Astrocyte of the cerebellum (primary cell): ENCODE measurements at regions not wholly inside any gene's neighbourhood (a gene's known extent, or its start where the extent isn't known, plus 50 kb on each side); places are given as distances from the start of the nearest gene placed in this dataset.

ENCODE experiments used
- DNase-seq: peaks from one replicate; pipeline ENCODE4 v3.0.0-alpha.2; 2011; ENCODE audit warnings: low read depth
- H3K4me3 ChIP-seq: 2 replicates; pipeline ENCODE4 v1.5.1; 2011; ENCODE audit warnings: mild to moderate bottlenecking, low read depth, low read length, moderate library complexity
- in situ Hi-C: cut with HindIII; loops from 2 replicates; pipeline ENCODE4 v1.10.0; 2017; ENCODE audit warnings: low sequenced_read_pairs
- TF ChIP-seq, protein P1 (sequence below): IDR thresholded peaks from 2 replicates; pipeline ENCODE4 v1.5.1; 2012; ENCODE audit warnings: low read length, low read depth, moderate library complexity, mild to moderate bottlenecking; ENCODE audit errors: missing control alignments

- in situ Hi-C loops, result no loop called here
- no peak overlapping the region for H3K4me3 ChIP-seq
- no peak for DNase-seq
- TF ChIP-seq, protein P1, sequence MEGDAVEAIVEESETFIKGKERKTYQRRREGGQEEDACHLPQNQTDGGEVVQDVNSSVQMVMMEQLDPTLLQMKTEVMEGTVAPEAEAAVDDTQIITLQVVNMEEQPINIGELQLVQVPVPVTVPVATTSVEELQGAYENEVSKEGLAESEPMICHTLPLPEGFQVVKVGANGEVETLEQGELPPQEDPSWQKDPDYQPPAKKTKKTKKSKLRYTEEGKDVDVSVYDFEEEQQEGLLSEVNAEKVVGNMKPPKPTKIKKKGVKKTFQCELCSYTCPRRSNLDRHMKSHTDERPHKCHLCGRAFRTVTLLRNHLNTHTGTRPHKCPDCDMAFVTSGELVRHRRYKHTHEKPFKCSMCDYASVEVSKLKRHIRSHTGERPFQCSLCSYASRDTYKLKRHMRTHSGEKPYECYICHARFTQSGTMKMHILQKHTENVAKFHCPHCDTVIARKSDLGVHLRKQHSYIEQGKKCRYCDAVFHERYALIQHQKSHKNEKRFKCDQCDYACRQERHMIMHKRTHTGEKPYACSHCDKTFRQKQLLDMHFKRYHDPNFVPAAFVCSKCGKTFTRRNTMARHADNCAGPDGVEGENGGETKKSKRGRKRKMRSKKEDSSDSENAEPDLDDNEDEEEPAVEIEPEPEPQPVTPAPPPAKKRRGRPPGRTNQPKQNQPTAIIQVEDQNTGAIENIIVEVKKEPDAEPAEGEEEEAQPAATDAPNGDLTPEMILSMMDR, result no peak
These were observed 147.7 kb upstream of the NPVF start for GRCh38 chr7:25375805-25376600.

GRCh38 chr7:25379351-25380300 lies 151.3 kb upstream of the NPVF start:
- H3K4me3 ChIP-seq, result no peak overlapping the region
- in situ Hi-C loops, result no loop called here
- TF ChIP-seq, protein P1, result no peak
- DNase-seq, result no peak

DNA sequence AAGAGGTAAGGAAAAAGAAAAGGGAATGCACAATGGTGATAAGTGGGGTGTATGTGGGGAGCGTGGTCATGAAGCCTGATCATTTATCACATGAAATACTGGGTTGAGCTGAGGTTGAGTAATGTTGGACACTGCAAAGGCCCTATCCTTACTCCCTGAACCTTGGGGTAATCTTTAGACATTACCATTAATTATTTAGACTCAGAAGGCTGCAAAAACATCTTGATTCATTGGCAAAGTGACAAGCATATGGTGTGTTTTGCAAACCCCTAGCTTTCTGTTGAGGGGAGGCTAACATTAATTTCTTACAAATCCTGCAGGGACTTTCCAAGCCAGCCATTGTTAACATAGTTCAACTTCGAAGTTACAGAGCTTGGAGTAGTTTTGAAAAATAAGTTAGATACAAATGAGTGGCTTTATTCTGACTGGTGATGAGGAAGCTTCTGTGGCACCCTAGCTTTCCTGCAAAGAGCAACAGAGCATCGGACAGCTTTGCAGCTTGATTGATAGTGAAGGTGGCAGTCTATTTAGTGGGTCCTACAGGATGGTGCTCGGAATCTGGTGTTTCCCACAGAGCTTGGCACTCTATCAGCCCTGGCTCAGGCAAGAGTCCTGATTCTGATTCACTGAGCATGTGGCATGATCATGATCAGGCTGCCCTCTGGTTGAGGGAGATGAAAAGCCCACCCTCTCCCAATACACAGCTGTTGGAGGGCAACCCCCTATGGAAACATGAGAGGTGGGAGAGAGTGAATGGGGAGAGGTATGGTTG lies 153.7 kb upstream of the NPVF start:
- no peak overlapping the region for H3K4me3 ChIP-seq
- in situ Hi-C loops, result no loop called here
- TF ChIP-seq, protein P1, result no peak
- no peak for DNase-seq

DNA sequence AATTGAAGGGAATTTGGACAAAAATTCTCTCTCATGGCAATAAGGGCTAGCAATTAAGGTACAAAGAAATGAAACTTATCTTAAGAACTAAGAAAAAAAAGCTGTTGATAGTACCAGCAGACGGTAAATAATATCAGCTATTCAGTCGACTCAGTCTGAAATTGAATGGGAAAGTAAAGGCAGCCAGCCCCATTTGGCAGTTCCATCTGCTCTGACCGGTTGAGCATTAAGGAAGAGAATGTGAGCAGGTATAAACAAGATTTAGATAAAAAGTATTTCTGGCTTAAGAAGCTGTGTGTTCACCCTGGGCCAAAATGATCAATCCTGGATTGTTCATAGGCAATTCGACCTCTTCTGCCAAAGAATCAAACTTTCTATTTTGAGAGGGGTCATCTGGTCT lies 154.6 kb upstream of the NPVF start:
- no peak for DNase-seq
- no peak overlapping the region for H3K4me3 ChIP-seq
- in situ Hi-C loops, result no loop called here
- TF ChIP-seq, protein P1, result no peak

DNA sequence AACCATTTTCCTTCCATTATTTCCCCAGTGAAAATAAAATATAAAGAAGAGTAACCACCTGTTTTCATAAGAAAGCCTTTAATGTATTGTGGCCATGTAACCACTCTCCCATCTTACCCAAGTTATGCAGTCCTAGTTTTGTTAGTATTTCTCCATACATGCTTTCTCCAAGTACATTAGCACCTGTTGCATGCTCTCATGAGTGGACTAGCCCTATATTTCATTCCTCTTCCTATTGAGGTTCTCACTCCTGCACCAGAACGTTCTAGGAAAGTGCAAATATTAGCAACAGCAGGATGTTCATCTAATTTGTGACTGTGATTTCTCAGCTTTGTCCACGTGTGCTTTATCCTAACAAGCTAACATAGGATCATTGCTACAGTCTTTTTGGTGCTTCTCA lies 155.1 kb upstream of the NPVF start:
- TF ChIP-seq, protein P1, result no peak

GRCh38 chr7:25384788-25385505 lies 156.7 kb upstream of the NPVF start:
- in situ Hi-C loops, result no loop called here
- TF ChIP-seq, protein P1, result no peak
- no peak for DNase-seq
- H3K4me3 ChIP-seq, result no peak overlapping the region

More for the DNA sequence above, 155.1 kb upstream of the NPVF start:
- DNase-seq, result no peak
- in situ Hi-C loops, result no loop called here
- no peak overlapping the region for H3K4me3 ChIP-seq
